ENCODE measurements at regions not wholly inside any gene's neighbourhood (a gene's known extent, or its start where the extent isn't known, plus 50 kb on each side); places are given as distances from the start of the nearest gene placed in this dataset.

DNA sequence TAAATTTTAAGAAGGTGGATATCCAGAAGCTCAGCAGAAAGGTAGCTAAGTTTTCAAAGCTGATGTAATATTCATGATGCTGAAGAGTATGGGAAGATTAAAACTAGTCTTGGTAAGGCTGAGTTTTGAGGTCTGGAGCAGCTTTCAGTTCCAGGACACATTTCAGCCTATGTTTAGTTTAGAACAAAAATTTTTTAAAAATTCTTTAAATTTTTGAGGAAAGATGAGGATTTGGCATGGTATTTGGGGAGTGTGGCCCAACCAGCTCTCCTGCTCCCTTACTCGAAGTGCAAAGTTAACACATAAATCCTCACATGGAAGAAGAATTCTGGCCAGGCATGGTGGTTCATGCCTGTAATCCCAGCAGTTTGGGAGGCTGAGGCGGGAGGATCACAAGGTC is 1039.1 kb downstream of the NAALADL2 start:
- H3K36me3 ChIP-seq = no peaks in the 10 kb centered on the region
- no peaks in the 10 kb centered on the region for H3K9me3 ChIP-seq (replicated peaks)
- DNase-seq = no peak
- no peaks in the 10 kb centered on the region for H3K27me3 ChIP-seq
- H3K4me3 ChIP-seq = no peak overlapping the region
- H3K4me1 ChIP-seq = no peaks in the 10 kb centered on the region
- H3K27ac ChIP-seq = no peak overlapping the region

DNA sequence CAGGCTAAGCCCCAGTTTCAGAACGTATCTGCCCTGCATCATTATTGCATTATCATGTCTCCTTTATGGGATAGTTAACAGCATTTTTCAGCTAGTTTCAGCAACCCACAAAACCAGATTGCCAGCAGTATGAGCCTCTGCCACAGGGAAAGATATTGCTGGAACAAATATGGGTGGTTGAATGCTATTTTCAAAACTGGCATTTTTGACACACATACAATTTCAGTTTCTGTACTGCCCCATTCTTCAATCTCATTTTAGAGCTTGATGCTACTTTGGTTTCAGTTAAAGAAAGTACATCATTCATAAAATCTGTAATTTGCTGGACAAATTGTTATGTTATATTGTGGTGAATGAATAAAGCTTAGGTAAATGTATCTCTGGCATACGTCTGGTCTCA is 1037.5 kb downstream of the NAALADL2 start:
- no peak overlapping the region for H3K4me3 ChIP-seq

DNA sequence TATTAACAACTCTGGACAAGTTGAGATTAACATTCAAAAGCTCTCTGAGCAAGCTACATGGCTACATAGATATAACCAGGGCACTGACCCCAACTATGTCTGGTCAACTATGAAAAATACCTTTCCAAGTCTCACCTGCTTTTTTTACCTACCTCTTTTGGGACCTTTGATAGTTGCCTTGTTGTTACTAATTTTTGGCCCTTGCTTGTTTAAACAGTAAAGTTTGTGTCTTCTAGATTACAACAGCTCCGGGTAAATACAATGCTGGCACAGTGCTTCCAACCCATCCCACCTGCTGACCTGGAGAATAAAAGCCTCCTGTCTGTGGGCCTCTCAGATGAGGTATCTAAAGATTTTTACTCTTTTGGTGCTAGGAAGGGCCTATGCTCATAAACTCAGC is 1036.6 kb downstream of the NAALADL2 start:
- DNase-seq = no peak
- no peak overlapping the region for H3K27ac ChIP-seq
- no peaks in the 10 kb centered on the region for H3K9me3 ChIP-seq (replicated peaks)
- H3K27me3 ChIP-seq = no peaks in the 10 kb centered on the region
- H3K4me1 ChIP-seq = no peaks in the 10 kb centered on the region
- no peaks in the 10 kb centered on the region for H3K36me3 ChIP-seq
- H3K4me3 ChIP-seq = no peak overlapping the region

More for the DNA sequence above, 1037.5 kb downstream of the NAALADL2 start:
- Histone ChIP-seq H3K4me1 (no peaks in the 10 kb centered on the region), H3K27me3 (no peaks in the 10 kb centered on the region), H3K27ac (no peak overlapping the region), H3K36me3 (no peaks in the 10 kb centered on the region), H3K9me3 (replicated peaks) (no peaks in the 10 kb centered on the region)
- no peak for DNase-seq

DNA sequence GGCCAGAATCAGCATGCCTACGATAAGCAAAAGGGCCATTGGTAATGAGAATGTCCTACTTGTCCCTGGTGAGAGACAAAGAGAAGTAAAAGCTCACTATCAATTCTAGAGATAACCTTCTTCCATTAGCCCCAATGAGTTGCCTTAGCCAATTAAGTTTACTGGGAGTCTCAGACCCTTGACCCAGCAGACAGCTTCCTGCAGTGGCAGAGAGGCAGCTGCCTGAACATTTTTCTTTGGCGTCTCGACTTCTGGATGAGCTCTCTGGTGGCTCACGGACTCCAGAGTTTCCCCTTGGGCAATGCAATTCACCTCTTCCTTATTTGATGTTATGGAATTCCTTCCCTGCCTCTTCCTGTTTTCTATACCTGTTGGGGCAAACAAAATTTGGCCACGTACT is 1034.4 kb downstream of the NAALADL2 start:
- Histone ChIP-seq H3K4me3 (no peak overlapping the region), H3K9me3 (replicated peaks) (no peaks in the 10 kb centered on the region), H3K36me3 (no peaks in the 10 kb centered on the region), H3K4me1 (no peaks in the 10 kb centered on the region), H3K27me3 (no peaks in the 10 kb centered on the region), H3K27ac (no peak overlapping the region)
- no peak for DNase-seq

DNA sequence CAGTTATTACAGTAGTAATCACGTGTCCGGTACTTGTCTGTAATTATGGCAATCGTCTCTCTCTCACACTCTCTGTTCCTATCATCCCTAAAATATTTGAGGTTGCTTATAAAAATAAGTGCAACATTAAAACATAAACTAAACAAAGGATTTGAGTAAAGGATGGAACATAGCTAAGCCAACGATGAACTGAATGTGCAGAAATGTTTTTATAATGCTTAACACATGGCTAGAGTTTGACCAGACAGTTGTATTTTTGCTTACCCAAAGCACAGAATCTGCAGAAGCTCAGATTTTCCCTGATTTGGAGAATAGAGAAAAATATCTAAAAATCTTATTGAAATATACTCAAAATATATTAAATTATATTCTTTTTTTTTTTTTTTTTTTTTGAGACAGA is 1030.9 kb downstream of the NAALADL2 start:
- H3K27me3 ChIP-seq = no peaks in the 10 kb centered on the region

DNA sequence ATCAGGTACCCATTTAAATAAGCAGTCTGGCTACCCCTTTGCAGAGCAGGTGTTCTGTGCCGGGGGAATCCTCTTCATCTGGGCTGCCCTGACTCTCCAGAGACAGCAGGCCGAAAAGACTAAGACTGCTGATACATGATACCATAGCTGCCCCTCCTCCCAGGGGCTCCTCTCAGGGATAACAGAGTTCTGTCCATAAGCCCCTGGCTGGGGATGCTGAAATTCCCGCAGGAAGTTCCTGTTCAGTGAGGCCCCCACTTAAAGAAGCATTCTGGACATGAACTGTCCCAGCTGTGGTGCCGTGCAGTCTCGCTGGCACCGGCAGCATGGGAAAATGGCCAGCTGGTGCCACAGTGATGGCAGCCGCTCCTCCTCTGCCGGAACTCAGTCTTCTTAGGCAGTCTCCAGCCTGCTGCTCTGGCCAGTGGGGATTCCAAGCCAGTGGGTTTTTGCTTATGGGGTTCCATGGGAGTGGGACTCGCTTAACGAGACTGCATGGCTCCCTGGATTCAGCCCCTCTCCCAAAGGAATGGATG is 1026.2 kb downstream of the NAALADL2 start:
- Histone ChIP-seq H3K4me1 (0 out of 2 replicates have a peak, but pooled peaks cover 2% of the 10 kb centered on the region), H3K36me3 (no peaks in the 10 kb centered on the region), H3K27ac (no peak overlapping the region), H3K9me3 (replicated peaks) (no peaks in the 10 kb centered on the region; the same call in 1 of the 2 replicates), H3K4me3 (peak overlapping the region; percentile 33), H3K27me3 (no peaks in the 10 kb centered on the region)
- peak; percentile 50 to 51 for DNase-seq

More for the DNA sequence above, 1030.9 kb downstream of the NAALADL2 start:
- Histone ChIP-seq H3K36me3 (no peaks in the 10 kb centered on the region), H3K9me3 (replicated peaks) (no peaks in the 10 kb centered on the region), H3K4me1 (no peaks in the 10 kb centered on the region), H3K4me3 (no peak overlapping the region), H3K27ac (no peak overlapping the region)
- DNase-seq = no peak

DNA sequence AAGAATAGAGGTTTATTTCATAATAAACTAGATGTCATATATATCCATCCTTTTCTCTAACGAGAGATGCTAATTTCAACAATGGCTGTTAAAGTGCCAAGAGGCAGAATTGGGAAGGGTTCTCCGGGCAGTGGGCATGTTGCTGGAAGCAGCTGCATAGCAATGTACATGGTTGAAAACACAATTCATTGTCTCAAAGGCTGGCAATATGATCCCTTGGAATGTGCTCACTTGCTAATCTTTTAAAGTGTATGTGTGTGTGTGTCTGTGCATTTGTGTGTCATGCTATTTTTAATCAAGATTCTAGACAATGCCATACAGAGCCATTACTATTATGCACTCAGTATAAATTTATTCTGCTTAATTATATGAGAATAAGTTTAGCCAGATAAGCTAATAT is 1020.3 kb downstream of the NAALADL2 start:
- Histone ChIP-seq H3K4me1 (peaks cover 14% of the 10 kb centered on the region), H3K9me3 (replicated peaks) (no peaks in the 10 kb centered on the region; the same call in 1 of the 2 replicates), H3K36me3 (no peaks in the 10 kb centered on the region), H3K27ac (peak overlapping the region; percentile 21; the same call in 1 of the 2 replicates), H3K4me3 (no peak overlapping the region), H3K27me3 (no peaks in the 10 kb centered on the region)
- DNase-seq = peak; percentile 58 to 79

DNA sequence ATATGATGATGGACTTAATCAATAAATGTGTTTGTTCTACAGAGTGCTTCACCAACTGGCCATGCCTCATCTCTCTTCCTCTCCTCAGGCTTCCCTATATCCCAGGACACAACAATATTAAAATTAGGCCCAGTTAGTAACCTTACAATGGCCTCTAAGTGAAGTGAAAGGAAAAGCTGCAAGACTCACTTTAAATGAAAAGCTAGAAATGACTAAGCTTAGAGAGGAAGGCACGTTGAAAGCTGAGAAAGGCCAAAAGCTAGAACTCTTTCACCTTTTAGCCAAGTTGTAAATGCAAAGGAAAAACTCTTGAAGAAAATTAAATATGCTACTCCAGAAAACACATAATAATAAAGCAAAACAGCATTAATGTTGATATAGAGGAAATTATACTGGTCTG is 1010.3 kb downstream of the NAALADL2 start:
- Histone ChIP-seq H3K9me3 (replicated peaks) (no peaks in the 10 kb centered on the region), H3K36me3 (no peaks in the 10 kb centered on the region), H3K4me3 (no peak overlapping the region), H3K27me3 (no peaks in the 10 kb centered on the region), H3K4me1 (peaks cover 9% of the 10 kb centered on the region), H3K27ac (no peak overlapping the region)
- no peak for DNase-seq

DNA sequence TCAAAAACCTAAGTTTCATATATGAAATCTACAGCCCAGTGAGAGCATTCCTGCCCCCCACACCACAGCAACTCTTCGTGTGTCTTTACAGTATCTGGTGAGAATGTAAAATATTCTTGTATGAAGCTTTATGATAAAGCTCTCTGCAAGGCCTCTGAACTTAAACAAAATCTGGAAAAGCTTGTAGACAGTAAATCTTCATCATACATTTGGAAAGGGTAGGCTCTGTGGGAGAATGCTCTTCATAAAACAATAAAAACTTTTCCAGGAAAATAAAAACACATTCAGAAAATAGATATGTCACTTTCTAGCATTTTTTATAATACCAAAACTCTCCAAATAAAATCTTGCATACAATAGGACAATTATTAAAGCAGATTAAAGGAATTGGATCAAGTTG is 1009.5 kb downstream of the NAALADL2 start:
- Histone ChIP-seq H3K4me3 (no peak overlapping the region), H3K27ac (no peak overlapping the region), H3K9me3 (replicated peaks) (no peaks in the 10 kb centered on the region), H3K36me3 (no peaks in the 10 kb centered on the region), H3K27me3 (no peaks in the 10 kb centered on the region), H3K4me1 (peaks cover 9% of the 10 kb centered on the region)
- no peak for DNase-seq

DNA sequence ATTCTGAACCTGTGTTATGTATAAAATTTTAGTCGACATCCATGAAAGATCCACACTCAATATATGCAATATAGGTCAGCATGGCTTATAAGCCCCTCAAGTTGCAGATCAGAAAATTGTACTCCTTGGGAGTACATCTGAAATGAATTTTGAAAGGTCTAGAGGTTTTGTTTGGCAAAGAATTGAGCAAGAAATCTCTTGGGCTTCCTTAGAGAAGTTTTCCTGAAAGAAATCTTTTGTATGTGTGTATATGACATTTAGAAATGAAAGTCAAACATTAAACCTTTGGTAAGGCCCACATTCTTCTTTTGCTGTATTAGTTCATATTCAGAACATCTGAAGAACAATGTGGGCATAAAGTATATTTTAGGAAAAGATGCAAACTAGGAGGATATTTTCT is 1006.6 kb downstream of the NAALADL2 start:
- H3K27ac ChIP-seq = peak overlapping the region; percentile 10; the same call in 1 of the 2 replicates
- H3K36me3 ChIP-seq = no peaks in the 10 kb centered on the region
- peaks cover 9% of the 10 kb centered on the region for H3K4me1 ChIP-seq
- no peaks in the 10 kb centered on the region for H3K9me3 ChIP-seq (replicated peaks)
- no peaks in the 10 kb centered on the region for H3K27me3 ChIP-seq
- no peak overlapping the region for H3K4me3 ChIP-seq
- no peak for DNase-seq

DNA sequence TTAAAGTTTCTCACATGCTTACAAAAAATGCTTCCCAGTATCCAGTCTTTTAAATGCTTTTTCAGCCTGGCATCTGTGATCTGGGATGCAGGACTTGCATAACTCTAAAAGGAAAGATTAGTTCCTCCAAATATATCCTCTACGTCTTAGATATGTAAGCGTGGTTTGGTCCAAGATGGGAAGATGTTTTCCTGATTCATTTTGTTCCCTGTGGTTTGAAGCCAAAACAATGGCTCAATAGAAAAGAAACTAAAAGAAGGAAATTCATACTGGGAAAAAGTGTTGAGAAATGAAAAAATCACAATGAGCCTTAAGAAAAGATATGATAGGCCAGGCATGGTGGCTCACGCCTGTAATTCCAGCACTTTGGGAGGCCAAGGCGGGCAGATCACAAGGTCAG is 1002.8 kb downstream of the NAALADL2 start:
- Histone ChIP-seq H3K27me3 (no peaks in the 10 kb centered on the region), H3K27ac (no peak overlapping the region), H3K9me3 (replicated peaks) (no peaks in the 10 kb centered on the region)

More for the DNA sequence above, 1002.8 kb downstream of the NAALADL2 start:
- Histone ChIP-seq H3K4me3 (no peak overlapping the region), H3K4me1 (peaks cover 9% of the 10 kb centered on the region), H3K36me3 (no peaks in the 10 kb centered on the region)
- DNase-seq = no peak

Data from SJCRH30 (cell line).